GM20000 (cell line): ENCODE measurements at regions not wholly inside any gene's neighbourhood (a gene's known extent, or its start where the extent isn't known, plus 50 kb on each side); places are given as distances from the start of the nearest gene placed in this dataset.
"Not testable (repeated sequence)": the region's sequence is repeated elsewhere in the genome, so short reads cannot be mapped to it uniquely, and the experiment has no call there.

ENCODE experiments used
- DNase-seq: peaks from one replicate; pipeline ENCODE4 v3.0.0; 2012; ENCODE audit warnings: low spot score
- TF ChIP-seq, protein P1 (sequence below): IDR thresholded peaks from 2 replicates; pipeline ENCODE4 v1.5.1; 2012; ENCODE audit warnings: mild to moderate bottlenecking, control low read depth; ENCODE audit errors: extremely low read depth, missing control alignments

DNA sequence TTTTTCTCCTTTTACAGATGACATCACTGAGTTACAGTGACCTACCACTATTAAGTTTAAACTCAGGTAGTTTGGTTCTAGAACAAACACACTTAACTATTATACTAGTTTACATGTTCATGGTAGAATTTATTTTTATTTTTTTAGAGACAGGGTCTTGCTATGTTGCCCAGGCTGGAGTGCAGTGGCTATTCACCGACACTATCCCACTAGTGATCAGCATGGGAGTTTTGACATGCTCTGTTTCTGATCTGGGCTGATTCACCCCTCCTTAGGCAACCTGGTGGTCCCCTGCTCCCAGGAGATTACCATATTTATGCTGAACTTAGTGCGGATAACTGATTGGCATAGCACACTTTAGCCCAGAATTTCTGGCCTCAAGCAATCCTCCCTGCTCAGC is 66.4 kb upstream of the LTA4H start:
- TF ChIP-seq, protein P1, sequence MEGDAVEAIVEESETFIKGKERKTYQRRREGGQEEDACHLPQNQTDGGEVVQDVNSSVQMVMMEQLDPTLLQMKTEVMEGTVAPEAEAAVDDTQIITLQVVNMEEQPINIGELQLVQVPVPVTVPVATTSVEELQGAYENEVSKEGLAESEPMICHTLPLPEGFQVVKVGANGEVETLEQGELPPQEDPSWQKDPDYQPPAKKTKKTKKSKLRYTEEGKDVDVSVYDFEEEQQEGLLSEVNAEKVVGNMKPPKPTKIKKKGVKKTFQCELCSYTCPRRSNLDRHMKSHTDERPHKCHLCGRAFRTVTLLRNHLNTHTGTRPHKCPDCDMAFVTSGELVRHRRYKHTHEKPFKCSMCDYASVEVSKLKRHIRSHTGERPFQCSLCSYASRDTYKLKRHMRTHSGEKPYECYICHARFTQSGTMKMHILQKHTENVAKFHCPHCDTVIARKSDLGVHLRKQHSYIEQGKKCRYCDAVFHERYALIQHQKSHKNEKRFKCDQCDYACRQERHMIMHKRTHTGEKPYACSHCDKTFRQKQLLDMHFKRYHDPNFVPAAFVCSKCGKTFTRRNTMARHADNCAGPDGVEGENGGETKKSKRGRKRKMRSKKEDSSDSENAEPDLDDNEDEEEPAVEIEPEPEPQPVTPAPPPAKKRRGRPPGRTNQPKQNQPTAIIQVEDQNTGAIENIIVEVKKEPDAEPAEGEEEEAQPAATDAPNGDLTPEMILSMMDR: no peak
- DNase-seq: no peak

DNA sequence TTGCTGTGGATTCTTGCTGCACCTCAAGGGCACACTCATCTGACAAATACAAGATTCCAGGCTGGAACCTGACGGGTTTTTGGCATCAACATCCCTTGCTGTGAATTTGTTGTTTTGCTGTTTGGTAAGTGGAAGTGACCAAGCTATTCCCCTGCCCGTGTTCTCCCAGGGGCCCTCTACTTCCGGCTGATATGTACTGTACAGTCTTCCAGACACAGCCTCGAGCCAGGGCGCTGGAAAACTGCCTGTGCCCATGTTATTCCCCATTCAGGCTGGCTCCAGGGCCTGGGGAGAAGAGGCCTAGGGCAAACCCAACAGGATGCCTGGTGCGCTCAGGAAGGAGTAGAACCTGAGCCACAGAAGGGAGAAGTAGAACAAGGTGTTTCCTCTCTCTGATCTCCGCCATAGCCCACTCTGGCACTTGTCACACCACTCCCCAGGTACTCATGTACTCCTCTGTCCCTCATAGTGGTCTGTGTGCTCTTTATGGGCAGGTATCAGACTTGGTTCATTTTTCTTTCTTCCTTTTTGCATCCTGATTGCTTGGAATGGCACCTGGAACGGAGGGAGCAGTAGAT is 67.8 kb upstream of the LTA4H start:
- no peak for DNase-seq
- TF ChIP-seq, protein P1: no peak

GRCh38 chr12:96104566-96104965 is 69.2 kb upstream of the LTA4H start:
- TF ChIP-seq, protein P1: no peak
- DNase-seq: no peak

DNA sequence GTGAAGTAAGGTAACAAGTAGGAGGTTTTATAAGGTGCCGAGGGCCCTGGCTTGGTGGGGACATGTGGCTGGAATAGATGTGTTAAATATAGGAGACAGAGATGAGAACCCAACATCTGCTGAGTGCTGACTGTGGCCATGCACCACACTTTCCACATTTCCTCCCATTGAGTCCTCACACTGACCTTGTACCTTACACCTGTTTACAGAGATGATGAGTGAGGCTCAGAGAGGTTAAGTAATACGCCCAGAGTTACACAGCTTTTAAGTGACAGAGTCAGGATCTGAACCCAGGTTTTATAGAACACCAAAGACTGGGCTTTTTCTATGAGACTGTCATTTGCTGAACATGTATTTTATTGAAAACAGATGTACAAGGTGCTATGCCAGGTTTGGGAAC is 70.8 kb upstream of the LTA4H start:
- TF ChIP-seq, protein P1: no peak
- no peak for DNase-seq

DNA sequence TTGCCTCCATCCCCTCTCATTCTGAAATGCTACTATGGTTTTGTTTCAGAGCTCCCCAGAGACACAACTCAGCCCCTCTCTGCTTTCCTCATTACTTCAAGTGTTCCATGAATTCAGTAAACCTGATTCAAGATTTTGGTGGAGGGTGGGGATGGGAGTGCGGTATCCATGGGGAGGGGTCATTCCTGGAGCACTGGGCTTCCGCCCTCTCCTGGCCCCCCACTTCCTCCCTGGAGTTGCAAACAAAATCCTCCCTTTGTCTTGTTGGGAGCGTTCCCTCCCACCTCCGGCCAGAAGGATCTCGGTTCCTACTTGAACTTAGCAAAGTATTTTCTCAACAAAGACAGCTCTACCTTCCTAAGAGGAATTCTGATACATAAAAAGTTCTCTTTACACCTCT is 71.8 kb upstream of the LTA4H start:
- DNase-seq: no peak
- TF ChIP-seq, protein P1: no peak

DNA sequence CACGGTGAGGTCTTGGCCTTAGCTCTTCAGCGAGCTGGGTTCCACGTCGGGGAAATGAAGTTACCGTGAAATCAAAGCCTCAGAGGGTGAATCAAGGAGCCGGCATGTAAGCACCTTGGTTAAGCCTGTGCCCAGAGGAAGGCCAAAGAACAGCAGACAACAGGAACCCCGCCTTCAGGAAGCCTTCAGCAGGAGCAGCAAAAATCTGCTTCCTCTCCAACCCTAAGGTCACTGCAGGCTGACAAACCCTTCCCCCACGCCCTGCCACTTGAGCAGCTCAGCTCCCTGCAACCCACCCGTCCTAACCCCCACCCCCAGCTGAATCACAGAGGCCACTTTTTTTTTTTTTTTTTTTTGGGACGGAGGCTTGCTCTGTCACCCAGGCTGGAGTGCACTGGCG is 72.9 kb upstream of the LTA4H start:
- TF ChIP-seq, protein P1: no peak
- DNase-seq: no peak

GRCh38 chr12:96108941-96109340 is 73.6 kb upstream of the LTA4H start:
- not testable (repeated sequence) for DNase-seq

GRCh38 chr12:96112733-96113132 is 77.3 kb upstream of the LTA4H start:
- no peak for DNase-seq
- TF ChIP-seq, protein P1: no peak
